Endothelial cell of umbilical vein (primary cell): ENCODE measurements at regions not wholly inside any gene's neighbourhood (a gene's known extent, or its start where the extent isn't known, plus 50 kb on each side); places are given as distances from the start of the nearest gene placed in this dataset.

Source experiments
- CTCF ChIP-seq, 2 donors: IDR thresholded peaks; 1 replicate in 1 of 2; 2 replicates in 1 of 2; pipeline ENCODE4 v1.5.1; 2011; ENCODE audit warnings: low read length in 2 of 2, mild to moderate bottlenecking in 2 of 2, moderate library complexity in 2 of 2, control low read depth in 1 of 2, inconsistent platforms in 1 of 2, low read depth in 1 of 2; ENCODE audit not compliant: insufficient read depth in 1 of 2; ENCODE audit errors: extremely low read depth in 1 of 2
- POLR2A ChIP-seq: IDR thresholded peaks from 2 replicates; pipeline ENCODE4 v1.6.1; 2012; ENCODE audit warnings: low read depth, mild to moderate bottlenecking, control low read depth, low read length
- POLR2AphosphoS5 ChIP-seq: IDR thresholded peaks from 2 replicates; pipeline ENCODE4 v1.6.1; 2012; ENCODE audit warnings: low read depth, mild to moderate bottlenecking, control low read depth, low read length, moderate library complexity; ENCODE audit not compliant: insufficient read depth

GRCh38 chr6:142567461-142567860 is 265.7 kb downstream of the ADGRG6 start:
- no peak for TF ChIP-seq CTCF (IDR thresholded peaks at IDR 0.05; ENCODE audit: extremely low read depth in 1 of 2, insufficient read depth in 1 of 2, low read depth in 1 of 2, low read length in 2 of 2)
- TF ChIP-seq POLR2AphosphoS5, result no peak
- TF ChIP-seq POLR2A, result no peak
